Hepatocyte (in vitro differentiated cells): ENCODE measurements at regions not wholly inside any gene's neighbourhood (a gene's known extent, or its start where the extent isn't known, plus 50 kb on each side); places are given as distances from the start of the nearest gene placed in this dataset.

Source experiments
- EZH2phosphoT487 ChIP-seq: fragments of 200-600 bp; sonication (generic); IDR thresholded peaks from one replicate; pipeline ENCODE4 v1.6.1; 2018; ENCODE audit warnings: antibody characterized with exemption, mild to moderate bottlenecking, low read depth, moderate library complexity; ENCODE audit not compliant: unreplicated experiment, severe bottlenecking
- TF ChIP-seq, protein P1 (sequence below): fragments of 200-600 bp; sonication (generic); IDR thresholded peaks from 2 replicates; pipeline ENCODE4 v1.5.1; 2016; ENCODE audit warnings: antibody characterized with exemption, mild to moderate bottlenecking; ENCODE audit not compliant: poor library complexity

DNA sequence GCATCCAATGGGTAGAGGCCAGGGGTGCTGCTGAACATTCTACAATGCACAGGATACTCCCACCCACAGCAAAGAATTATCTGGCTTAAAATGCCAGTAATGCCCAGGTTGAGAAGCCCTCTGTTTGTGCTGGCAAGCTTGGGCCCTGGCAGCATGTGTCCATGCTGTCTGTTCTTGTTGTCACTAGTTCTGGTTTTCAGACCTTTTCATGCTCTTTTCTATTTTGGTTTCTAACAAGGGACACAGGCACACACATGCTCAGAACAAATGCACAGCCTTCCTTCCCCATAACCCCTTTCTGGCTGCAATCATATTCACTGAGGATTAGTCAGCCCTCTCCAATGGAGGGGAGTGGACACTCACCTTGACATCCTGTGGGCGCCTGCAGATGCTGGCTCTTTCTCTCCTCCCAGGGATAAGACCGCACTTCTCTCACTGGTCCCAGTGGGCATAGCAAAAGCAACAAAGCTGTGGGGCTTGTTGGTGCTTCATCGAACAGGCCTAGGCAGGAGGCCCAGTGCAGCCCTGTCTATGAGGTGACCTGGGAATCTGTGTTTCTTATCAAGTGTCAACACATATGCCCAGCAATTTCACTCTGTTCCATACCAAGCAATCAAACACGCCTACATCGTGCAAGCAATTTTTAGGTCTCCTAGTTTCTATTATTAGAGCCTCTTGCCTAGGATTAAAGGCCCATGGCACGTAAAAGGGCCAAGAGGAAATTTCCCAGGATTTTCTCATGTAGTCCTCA, 271.1 kb upstream of the CCL2 start:
- TF ChIP-seq, protein P1, sequence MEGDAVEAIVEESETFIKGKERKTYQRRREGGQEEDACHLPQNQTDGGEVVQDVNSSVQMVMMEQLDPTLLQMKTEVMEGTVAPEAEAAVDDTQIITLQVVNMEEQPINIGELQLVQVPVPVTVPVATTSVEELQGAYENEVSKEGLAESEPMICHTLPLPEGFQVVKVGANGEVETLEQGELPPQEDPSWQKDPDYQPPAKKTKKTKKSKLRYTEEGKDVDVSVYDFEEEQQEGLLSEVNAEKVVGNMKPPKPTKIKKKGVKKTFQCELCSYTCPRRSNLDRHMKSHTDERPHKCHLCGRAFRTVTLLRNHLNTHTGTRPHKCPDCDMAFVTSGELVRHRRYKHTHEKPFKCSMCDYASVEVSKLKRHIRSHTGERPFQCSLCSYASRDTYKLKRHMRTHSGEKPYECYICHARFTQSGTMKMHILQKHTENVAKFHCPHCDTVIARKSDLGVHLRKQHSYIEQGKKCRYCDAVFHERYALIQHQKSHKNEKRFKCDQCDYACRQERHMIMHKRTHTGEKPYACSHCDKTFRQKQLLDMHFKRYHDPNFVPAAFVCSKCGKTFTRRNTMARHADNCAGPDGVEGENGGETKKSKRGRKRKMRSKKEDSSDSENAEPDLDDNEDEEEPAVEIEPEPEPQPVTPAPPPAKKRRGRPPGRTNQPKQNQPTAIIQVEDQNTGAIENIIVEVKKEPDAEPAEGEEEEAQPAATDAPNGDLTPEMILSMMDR: no peak
- TF ChIP-seq EZH2phosphoT487: no peak
